ENCODE measurements at regions not wholly inside any gene's neighbourhood (a gene's known extent, or its start where the extent isn't known, plus 50 kb on each side); places are given as distances from the start of the nearest gene placed in this dataset.

- POLR2A ChIA-PET = no interaction called here
- no peak for DNase-seq (ENCODE audit: low spot score)
- CTCF ChIA-PET (ENCODE audit: unreplicated experiment) = no interaction called here
- Histone ChIP-seq H3K9me2 (ENCODE audit: insufficient read depth, low read length) (no peaks in the 10 kb centered on the region), H3K4me2 (ENCODE audit: low read length) (no peak overlapping the region), H4K20me1 (ENCODE audit: insufficient read depth, low read length) (no peaks in the 10 kb centered on the region), H2AFZ (ENCODE audit: low read length) (no peak overlapping the region), H3K4me1 (ENCODE audit: insufficient read depth, low read length, poor library complexity, severe bottlenecking) (no peaks in the 10 kb centered on the region), H3K9me3 (ENCODE audit: low read length) (no peaks in the 10 kb centered on the region), H3K4me3 (ENCODE audit: low read depth, low read length, poor library complexity, severe bottlenecking) (no peak overlapping the region), H3K79me2 (ENCODE audit: insufficient read depth, low read depth, low read length) (no peaks in the 10 kb centered on the region), H3K27ac (ENCODE audit: low read depth, low read length, poor library complexity, severe bottlenecking) (no peak overlapping the region), H3K36me3 (ENCODE audit: insufficient read depth, low read length) (no peaks in the 10 kb centered on the region)
- BruUV-seq (replicated peaks) = no TSS peak
- no peak for TF ChIP-seq EZH2phosphoT487 (IDR thresholded peaks at IDR 0.05; ENCODE audit: borderline replicate concordance, low read depth, low read length)
- TF ChIP-seq, protein P1, sequence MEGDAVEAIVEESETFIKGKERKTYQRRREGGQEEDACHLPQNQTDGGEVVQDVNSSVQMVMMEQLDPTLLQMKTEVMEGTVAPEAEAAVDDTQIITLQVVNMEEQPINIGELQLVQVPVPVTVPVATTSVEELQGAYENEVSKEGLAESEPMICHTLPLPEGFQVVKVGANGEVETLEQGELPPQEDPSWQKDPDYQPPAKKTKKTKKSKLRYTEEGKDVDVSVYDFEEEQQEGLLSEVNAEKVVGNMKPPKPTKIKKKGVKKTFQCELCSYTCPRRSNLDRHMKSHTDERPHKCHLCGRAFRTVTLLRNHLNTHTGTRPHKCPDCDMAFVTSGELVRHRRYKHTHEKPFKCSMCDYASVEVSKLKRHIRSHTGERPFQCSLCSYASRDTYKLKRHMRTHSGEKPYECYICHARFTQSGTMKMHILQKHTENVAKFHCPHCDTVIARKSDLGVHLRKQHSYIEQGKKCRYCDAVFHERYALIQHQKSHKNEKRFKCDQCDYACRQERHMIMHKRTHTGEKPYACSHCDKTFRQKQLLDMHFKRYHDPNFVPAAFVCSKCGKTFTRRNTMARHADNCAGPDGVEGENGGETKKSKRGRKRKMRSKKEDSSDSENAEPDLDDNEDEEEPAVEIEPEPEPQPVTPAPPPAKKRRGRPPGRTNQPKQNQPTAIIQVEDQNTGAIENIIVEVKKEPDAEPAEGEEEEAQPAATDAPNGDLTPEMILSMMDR (conservative IDR thresholded peaks at IDR 0.05; ENCODE audit: low read length) = no peak
- intact Hi-C loops (cut with micrococcal nuclease; ENCODE audit: unreplicated experiment) = no loop called here
These were observed 2125.8 kb upstream of the WWC1 start for GRCh38 chr5:166165596-166165995.

DNA sequence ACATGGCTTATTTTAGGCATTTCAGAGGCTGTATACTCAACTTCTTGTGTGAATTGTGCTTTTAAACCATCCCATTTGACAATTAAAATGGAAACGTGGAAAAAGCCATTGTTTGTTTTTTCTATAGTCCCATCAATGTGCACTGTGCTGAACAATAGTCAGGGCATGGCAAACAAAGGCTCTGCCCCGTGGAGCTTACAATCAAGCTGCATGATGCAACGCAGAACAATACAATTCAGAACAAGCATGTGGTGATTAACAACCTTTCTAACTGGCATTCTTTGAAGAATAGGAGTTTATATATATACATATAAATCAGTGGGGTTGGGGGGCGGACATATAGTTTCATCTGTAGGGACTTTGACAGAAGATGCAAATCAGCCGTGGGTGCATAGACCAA lies 2125.4 kb upstream of the WWC1 start:
- CTCF ChIA-PET (ENCODE audit: unreplicated experiment) = no interaction called here
- intact Hi-C loops (cut with micrococcal nuclease; ENCODE audit: unreplicated experiment) = no loop called here
- no peak overlapping the region for H2AFZ ChIP-seq (ENCODE audit: low read length)
- no peaks in the 10 kb centered on the region for H4K20me1 ChIP-seq (ENCODE audit: insufficient read depth, low read length)
- no peak overlapping the region for H3K4me3 ChIP-seq (ENCODE audit: low read depth, low read length, poor library complexity, severe bottlenecking)
- no peaks in the 10 kb centered on the region for H3K4me1 ChIP-seq (ENCODE audit: insufficient read depth, low read length, poor library complexity, severe bottlenecking)
- no peaks in the 10 kb centered on the region for H3K9me2 ChIP-seq (ENCODE audit: insufficient read depth, low read length)
- no peak for DNase-seq (ENCODE audit: low spot score)
- H3K36me3 ChIP-seq (ENCODE audit: insufficient read depth, low read length) = no peaks in the 10 kb centered on the region
- no peak for TF ChIP-seq EZH2phosphoT487 (IDR thresholded peaks at IDR 0.05; ENCODE audit: borderline replicate concordance, low read depth, low read length)
- TF ChIP-seq, protein P1 (conservative IDR thresholded peaks at IDR 0.05; ENCODE audit: low read length) = no peak
- no peaks in the 10 kb centered on the region for H3K79me2 ChIP-seq (ENCODE audit: insufficient read depth, low read depth, low read length)
- H3K27ac ChIP-seq (ENCODE audit: low read depth, low read length, poor library complexity, severe bottlenecking) = no peak overlapping the region
- no peak overlapping the region for H3K4me2 ChIP-seq (ENCODE audit: low read length)
- H3K9me3 ChIP-seq (ENCODE audit: low read length) = no peaks in the 10 kb centered on the region
- BruUV-seq (replicated peaks) = no TSS peak
- POLR2A ChIA-PET = no interaction called here

GRCh38 chr5:166172597-166172996 lies 2118.8 kb upstream of the WWC1 start:
- ChIA-PET CTCF (ENCODE audit: unreplicated experiment) (no interaction called here), POLR2A (no interaction called here)
- TF ChIP-seq EZH2phosphoT487 (IDR thresholded peaks at IDR 0.05; ENCODE audit: borderline replicate concordance, low read depth, low read length) = no peak
- TF ChIP-seq, protein P1 (conservative IDR thresholded peaks at IDR 0.05; ENCODE audit: low read length) = no peak
- intact Hi-C loops (cut with micrococcal nuclease; ENCODE audit: unreplicated experiment) = no loop called here
- Histone ChIP-seq H4K20me1 (ENCODE audit: insufficient read depth, low read length) (no peaks in the 10 kb centered on the region), H3K9me2 (ENCODE audit: insufficient read depth, low read length) (no peaks in the 10 kb centered on the region), H3K27ac (ENCODE audit: low read depth, low read length, poor library complexity, severe bottlenecking) (no peak overlapping the region), H3K4me2 (ENCODE audit: low read length) (no peak overlapping the region), H3K4me1 (ENCODE audit: insufficient read depth, low read length, poor library complexity, severe bottlenecking) (no peaks in the 10 kb centered on the region), H3K9me3 (ENCODE audit: low read length) (no peaks in the 10 kb centered on the region), H2AFZ (ENCODE audit: low read length) (no peak overlapping the region), H3K4me3 (ENCODE audit: low read depth, low read length, poor library complexity, severe bottlenecking) (no peak overlapping the region), H3K79me2 (ENCODE audit: insufficient read depth, low read depth, low read length) (no peaks in the 10 kb centered on the region), H3K36me3 (ENCODE audit: insufficient read depth, low read length) (no peaks in the 10 kb centered on the region)
- no peak for DNase-seq (ENCODE audit: low spot score)
- no TSS peak for BruUV-seq (replicated peaks)
